ENCODE measurements at regions not wholly inside any gene's neighbourhood (a gene's known extent, or its start where the extent isn't known, plus 50 kb on each side); places are given as distances from the start of the nearest gene placed in this dataset.
"Not testable (repeated sequence)": the region's sequence is repeated elsewhere in the genome, so short reads cannot be mapped to it uniquely, and the experiment has no call there.

GRCh38 chr3:195983880-195984279 lies 75.5 kb upstream of the TNK2 start:
- H3K79me2 ChIP-seq (ENCODE audit: insufficient read depth) = peaks cover 25% of the 10 kb centered on the region
- H4K20me1 ChIP-seq (ENCODE audit: insufficient read depth); H3K4me3 ChIP-seq; H3K9me2 ChIP-seq (ENCODE audit: insufficient read depth); H3F3A ChIP-seq (ENCODE audit: insufficient read depth); H3K4me2 ChIP-seq (ENCODE audit: unreplicated experiment); DNase-seq; H3K27ac ChIP-seq; H3K27me3 ChIP-seq (replicated peaks; ENCODE audit: insufficient read depth); H3K4me1 ChIP-seq (ENCODE audit: insufficient read depth); H3K36me3 ChIP-seq (ENCODE audit: low read depth); H3K9ac ChIP-seq; in situ Hi-C loops (cut with MboI); H3K9me3 ChIP-seq (ENCODE audit: low read depth); H2AFZ ChIP-seq: not testable (repeated sequence)
- WGBS, 2 experiments (ENCODE audit: low coverage in 1 of 2, low lambda C conversion rate in 2 of 2, missing lambda C conversion rate in 2 of 2) = 92 to 95% methylated on average over 16 of the region's 16 CpGs

- H4K20me1 ChIP-seq (ENCODE audit: insufficient read depth); DNase-seq; H3K27ac ChIP-seq; H3F3A ChIP-seq (ENCODE audit: insufficient read depth); H3K9me3 ChIP-seq (ENCODE audit: low read depth); H3K4me3 ChIP-seq; H3K4me2 ChIP-seq (ENCODE audit: unreplicated experiment); H2AFZ ChIP-seq; H3K9me2 ChIP-seq (ENCODE audit: insufficient read depth); H3K36me3 ChIP-seq (ENCODE audit: low read depth); in situ Hi-C loops (cut with MboI); H3K4me1 ChIP-seq (ENCODE audit: insufficient read depth); H3K27me3 ChIP-seq (replicated peaks; ENCODE audit: insufficient read depth); H3K9ac ChIP-seq: not testable (repeated sequence)
- 88 to 92% methylated on average over 15 to 17 of the region's 17 CpGs for WGBS, 2 experiments (ENCODE audit: low coverage in 1 of 2, low lambda C conversion rate in 2 of 2, missing lambda C conversion rate in 2 of 2)
- peaks cover 15% of the 10 kb centered on the region for H3K79me2 ChIP-seq (ENCODE audit: insufficient read depth)
Observed at GRCh38 chr3:195982754-195983153, 74.4 kb upstream of the TNK2 start.

GRCh38 chr3:195981778-195982177 lies 73.4 kb upstream of the TNK2 start:
- WGBS, 2 experiments (ENCODE audit: low coverage in 1 of 2, low lambda C conversion rate in 2 of 2, missing lambda C conversion rate in 2 of 2) = 72 to 80% methylated on average over 7 of the region's 7 CpGs
- H4K20me1 ChIP-seq (ENCODE audit: insufficient read depth); H3K27ac ChIP-seq; H3K9ac ChIP-seq; H3K4me3 ChIP-seq; H3F3A ChIP-seq (ENCODE audit: insufficient read depth); H2AFZ ChIP-seq; H3K27me3 ChIP-seq (replicated peaks; ENCODE audit: insufficient read depth); in situ Hi-C loops (cut with MboI); H3K4me1 ChIP-seq (ENCODE audit: insufficient read depth); H3K4me2 ChIP-seq (ENCODE audit: unreplicated experiment); H3K9me2 ChIP-seq (ENCODE audit: insufficient read depth); DNase-seq; H3K9me3 ChIP-seq (ENCODE audit: low read depth); H3K36me3 ChIP-seq (ENCODE audit: low read depth): not testable (repeated sequence)
- peaks cover 10% of the 10 kb centered on the region for H3K79me2 ChIP-seq (ENCODE audit: insufficient read depth)

GRCh38 chr3:195979877-195980276 lies 71.5 kb upstream of the TNK2 start:
- not testable (repeated sequence) for H3K27ac ChIP-seq; H2AFZ ChIP-seq; H3F3A ChIP-seq (ENCODE audit: insufficient read depth); H3K9me3 ChIP-seq (ENCODE audit: low read depth); DNase-seq; H3K36me3 ChIP-seq (ENCODE audit: low read depth); H3K4me3 ChIP-seq; H3K79me2 ChIP-seq (ENCODE audit: insufficient read depth); H3K9ac ChIP-seq; H3K4me2 ChIP-seq (ENCODE audit: unreplicated experiment); H3K27me3 ChIP-seq (replicated peaks; ENCODE audit: insufficient read depth); H3K4me1 ChIP-seq (ENCODE audit: insufficient read depth); H3K9me2 ChIP-seq (ENCODE audit: insufficient read depth); H4K20me1 ChIP-seq (ENCODE audit: insufficient read depth)
- in situ Hi-C loops (cut with MboI) = loop anchor here (10.0 kb wide), 1 partner anchor 275 kb away; no protein-coding TSS in a partner anchor
- WGBS, 2 experiments (ENCODE audit: low coverage in 1 of 2, low lambda C conversion rate in 2 of 2, missing lambda C conversion rate in 2 of 2) = 97 to 98% methylated on average over 8 to 10 of the region's 10 CpGs

- H4K20me1 ChIP-seq (ENCODE audit: insufficient read depth); H3K4me1 ChIP-seq (ENCODE audit: insufficient read depth); H3K4me3 ChIP-seq; DNase-seq; H3K36me3 ChIP-seq (ENCODE audit: low read depth); H3K27ac ChIP-seq; H3K27me3 ChIP-seq (replicated peaks; ENCODE audit: insufficient read depth); H3F3A ChIP-seq (ENCODE audit: insufficient read depth); H3K9me2 ChIP-seq (ENCODE audit: insufficient read depth); H3K9ac ChIP-seq; H3K4me2 ChIP-seq (ENCODE audit: unreplicated experiment); H3K9me3 ChIP-seq (ENCODE audit: low read depth); H2AFZ ChIP-seq; H3K79me2 ChIP-seq (ENCODE audit: insufficient read depth): not testable (repeated sequence)
- 79 to 86% methylated on average over 7 to 9 of the region's 11 CpGs for WGBS, 2 experiments (ENCODE audit: low coverage in 1 of 2, low lambda C conversion rate in 2 of 2, missing lambda C conversion rate in 2 of 2)
- in situ Hi-C loops (cut with MboI) = loop anchor here (10.0 kb wide), 1 partner anchor 274 kb away; no protein-coding TSS in a partner anchor
Observed at GRCh38 chr3:195978585-195978984, 70.2 kb upstream of the TNK2 start.

- not testable (repeated sequence) for H4K20me1 ChIP-seq (ENCODE audit: insufficient read depth); H3F3A ChIP-seq (ENCODE audit: insufficient read depth); H3K36me3 ChIP-seq (ENCODE audit: low read depth); H3K27me3 ChIP-seq (replicated peaks; ENCODE audit: insufficient read depth); H3K9ac ChIP-seq; H3K4me2 ChIP-seq (ENCODE audit: unreplicated experiment); H3K27ac ChIP-seq; H3K79me2 ChIP-seq (ENCODE audit: insufficient read depth); H3K9me3 ChIP-seq (ENCODE audit: low read depth); DNase-seq; H3K4me3 ChIP-seq; H3K9me2 ChIP-seq (ENCODE audit: insufficient read depth); H3K4me1 ChIP-seq (ENCODE audit: insufficient read depth); H2AFZ ChIP-seq
- 88 to 91% methylated on average over 6 to 13 of the region's 19 CpGs for WGBS, 2 experiments (ENCODE audit: low coverage in 1 of 2, low lambda C conversion rate in 2 of 2, missing lambda C conversion rate in 2 of 2)
- in situ Hi-C loops (cut with MboI) = loop anchor here (10.0 kb wide), 1 partner anchor 272 kb away; no protein-coding TSS in a partner anchor
Observed at GRCh38 chr3:195976876-195977275, 68.5 kb upstream of the TNK2 start.

- H3K27ac ChIP-seq = not testable (repeated sequence)
- in situ Hi-C loops (cut with MboI) = loop anchor here (10.0 kb wide), 1 partner anchor 269 kb away; no protein-coding TSS in a partner anchor
Observed at GRCh38 chr3:195974281-195974680, 65.9 kb upstream of the TNK2 start.

GRCh38 chr3:195970873-195971272 lies 62.5 kb upstream of the TNK2 start:
- H3K4me3 ChIP-seq; H3K9me2 ChIP-seq (ENCODE audit: insufficient read depth); H3K4me2 ChIP-seq (ENCODE audit: unreplicated experiment); H3K27me3 ChIP-seq (replicated peaks; ENCODE audit: insufficient read depth); H3K9me3 ChIP-seq (ENCODE audit: low read depth); H4K20me1 ChIP-seq (ENCODE audit: insufficient read depth); H3K27ac ChIP-seq; H3F3A ChIP-seq (ENCODE audit: insufficient read depth); H3K9ac ChIP-seq; H2AFZ ChIP-seq; H3K79me2 ChIP-seq (ENCODE audit: insufficient read depth); H3K4me1 ChIP-seq (ENCODE audit: insufficient read depth); DNase-seq: not testable (repeated sequence)
- in situ Hi-C loops (cut with MboI) = loop anchor here (10.0 kb wide), 1 partner anchor 266 kb away; no protein-coding TSS in a partner anchor
- WGBS, 2 experiments (ENCODE audit: low coverage in 1 of 2, low lambda C conversion rate in 2 of 2, missing lambda C conversion rate in 2 of 2) = 94 to 96% methylated on average over 9 of the region's 9 CpGs
- peaks cover 10% of the 10 kb centered on the region for H3K36me3 ChIP-seq (ENCODE audit: low read depth)

More at GRCh38 chr3:195974281-195974680, 65.9 kb upstream of the TNK2 start:
- not testable (repeated sequence) for H3K4me3 ChIP-seq; H3K9me2 ChIP-seq (ENCODE audit: insufficient read depth); H3K27me3 ChIP-seq (replicated peaks; ENCODE audit: insufficient read depth); H3K9me3 ChIP-seq (ENCODE audit: low read depth); H3K4me1 ChIP-seq (ENCODE audit: insufficient read depth); H3K4me2 ChIP-seq (ENCODE audit: unreplicated experiment); H4K20me1 ChIP-seq (ENCODE audit: insufficient read depth); H3K79me2 ChIP-seq (ENCODE audit: insufficient read depth); H3F3A ChIP-seq (ENCODE audit: insufficient read depth); DNase-seq; H2AFZ ChIP-seq; H3K9ac ChIP-seq
- WGBS, 2 experiments (ENCODE audit: low coverage in 1 of 2, low lambda C conversion rate in 2 of 2, missing lambda C conversion rate in 2 of 2) = 95 to 97% methylated on average over 11 to 13 of the region's 13 CpGs
- H3K36me3 ChIP-seq (ENCODE audit: low read depth) = peaks cover 12% of the 10 kb centered on the region
